Hematopoietic multipotent progenitor cell treated with erythropoietin and hydrocortisone succinate and interleukin-3 and kit ligand, for 15 days (in vitro differentiated cells): ENCODE measurements at regions not wholly inside any gene's neighbourhood (a gene's known extent, or its start where the extent isn't known, plus 50 kb on each side); places are given as distances from the start of the nearest gene placed in this dataset.
"Not testable (repeated sequence)": the region's sequence is repeated elsewhere in the genome, so short reads cannot be mapped to it uniquely, and the experiment has no call there.

Source experiments
- DNase-seq: peaks from one replicate; pipeline ENCODE4 v3.0.0-alpha.2; 2015; ENCODE audit warnings: low spot score

DNA sequence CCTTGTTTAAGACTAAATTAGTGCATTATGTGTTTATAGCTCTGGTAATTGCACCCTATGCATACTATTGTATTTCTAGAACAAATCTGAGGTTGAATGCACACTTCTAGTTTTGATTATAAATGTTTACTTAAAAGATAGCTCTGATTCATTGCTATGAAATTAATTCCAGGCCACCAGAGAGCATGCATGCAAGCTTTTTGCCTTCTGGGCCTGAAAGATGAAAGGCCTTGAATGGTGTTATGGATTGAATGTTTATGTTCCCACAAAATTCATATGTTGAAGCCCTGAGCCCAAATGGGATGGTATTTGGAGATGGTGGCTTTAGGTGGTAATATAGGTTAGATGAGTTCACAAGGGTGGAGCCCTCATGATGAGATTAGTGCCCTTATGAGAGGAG, 695.0 kb upstream of the MAP3K7 start:
- no peak for DNase-seq

DNA sequence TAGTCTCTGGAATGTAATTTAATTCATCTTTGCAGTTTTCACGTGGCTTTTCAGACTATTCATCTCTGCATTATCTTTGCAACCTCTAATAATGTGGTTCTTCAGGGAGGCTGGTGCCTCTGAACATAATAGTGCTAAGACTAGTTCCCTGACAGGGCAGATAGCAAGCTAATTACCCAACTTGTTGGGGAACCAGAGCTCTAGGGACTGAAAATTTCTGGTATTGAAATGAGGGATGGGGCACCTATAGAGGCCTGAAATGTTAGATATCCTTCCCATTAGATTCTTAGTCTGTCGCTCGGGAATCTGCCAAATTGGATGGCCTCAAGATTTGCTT, 693.6 kb upstream of the MAP3K7 start:
- DNase-seq = no peak

DNA sequence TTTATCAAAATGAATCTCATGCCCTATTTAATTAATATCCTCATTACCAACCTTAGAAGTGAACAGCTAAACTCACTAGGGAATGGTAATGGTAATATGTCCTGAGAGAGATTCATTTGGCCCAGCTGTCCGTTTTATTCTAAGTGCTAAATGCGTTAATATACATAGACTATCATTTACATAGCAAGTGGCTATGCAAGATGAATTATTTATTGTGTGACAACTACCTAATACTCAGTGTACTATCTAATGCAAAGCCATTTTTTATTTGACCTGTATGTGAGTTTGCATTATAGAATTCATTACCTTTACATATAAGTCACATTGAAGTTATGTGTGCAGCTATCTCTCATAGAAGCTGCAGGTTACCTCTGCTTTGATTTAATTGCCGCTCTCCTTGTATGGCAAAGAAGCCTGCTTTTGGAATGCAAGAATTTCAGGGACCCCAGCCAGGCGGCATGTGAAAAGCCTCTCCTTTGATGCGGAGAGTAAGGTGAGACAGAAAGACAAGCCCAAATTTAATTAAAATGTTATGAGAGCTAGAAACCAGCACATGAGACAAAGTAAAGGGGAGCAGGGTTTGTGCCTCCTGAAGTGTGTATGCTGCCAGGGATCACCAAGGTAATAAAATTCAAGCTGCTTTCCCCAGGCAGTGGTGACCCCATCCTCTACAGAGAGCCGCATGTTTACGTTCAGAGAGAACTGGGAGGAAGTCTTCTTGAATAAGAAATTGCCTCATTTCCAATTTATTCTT, 693.0 kb upstream of the MAP3K7 start:
- no peak for DNase-seq

DNA sequence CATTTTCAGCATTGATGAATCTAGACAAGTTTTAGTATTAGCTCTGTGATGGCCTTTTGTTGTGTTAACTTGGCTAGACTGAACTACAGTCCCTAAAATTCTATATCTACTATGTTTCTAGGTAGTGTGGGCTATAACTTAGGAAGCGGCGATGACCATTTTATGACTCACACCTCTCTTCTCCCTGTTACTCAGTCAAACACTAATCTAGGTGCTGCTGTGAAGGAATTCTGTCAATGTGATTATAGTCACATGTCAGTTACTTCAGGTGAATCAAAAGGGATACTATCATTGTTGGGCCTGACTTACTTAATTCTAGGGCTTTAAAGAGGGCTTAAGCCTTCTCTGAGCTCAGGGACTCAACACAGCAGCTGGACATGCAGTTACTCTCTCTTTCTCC, 691.5 kb upstream of the MAP3K7 start:
- DNase-seq = no peak

DNA sequence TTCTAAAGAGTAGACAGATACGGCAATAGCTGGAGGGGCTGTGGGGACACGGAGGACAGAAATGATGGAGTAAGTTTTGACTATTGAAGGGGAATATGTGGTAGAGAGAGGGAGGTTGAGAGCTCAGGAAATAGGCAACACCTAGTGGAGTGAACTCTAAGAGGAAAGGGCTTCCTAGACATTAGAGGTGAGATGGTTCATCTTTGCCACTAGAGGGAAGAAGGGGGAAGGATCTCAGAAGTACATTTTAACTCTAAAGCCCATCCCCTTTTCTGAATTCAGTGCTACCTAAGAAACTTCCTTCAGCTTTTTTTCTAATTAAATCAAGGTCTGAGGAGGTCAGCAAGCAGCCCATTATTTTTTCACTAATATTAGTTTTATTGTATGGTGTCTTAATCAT, 689.4 kb upstream of the MAP3K7 start:
- no peak for DNase-seq

DNA sequence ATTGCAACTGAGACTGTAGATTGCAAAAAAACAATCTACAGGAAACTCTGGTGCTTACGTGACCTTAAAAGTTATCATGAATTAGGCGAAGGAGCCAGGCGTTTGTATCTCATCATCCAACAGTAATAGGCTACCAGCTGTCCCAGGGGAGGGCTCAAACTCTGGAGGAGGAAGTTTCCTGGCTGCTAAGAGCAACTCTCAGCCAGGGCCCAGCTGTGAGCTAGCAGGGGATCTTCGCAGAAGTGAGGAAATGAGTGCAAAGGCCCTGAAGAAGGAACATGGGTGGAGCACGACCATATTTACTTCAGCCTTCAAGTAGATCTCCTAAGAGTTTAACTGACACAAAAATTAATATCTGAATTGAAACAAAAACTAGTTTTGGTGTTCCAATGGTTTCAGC, 686.9 kb upstream of the MAP3K7 start:
- no peak for DNase-seq

DNA sequence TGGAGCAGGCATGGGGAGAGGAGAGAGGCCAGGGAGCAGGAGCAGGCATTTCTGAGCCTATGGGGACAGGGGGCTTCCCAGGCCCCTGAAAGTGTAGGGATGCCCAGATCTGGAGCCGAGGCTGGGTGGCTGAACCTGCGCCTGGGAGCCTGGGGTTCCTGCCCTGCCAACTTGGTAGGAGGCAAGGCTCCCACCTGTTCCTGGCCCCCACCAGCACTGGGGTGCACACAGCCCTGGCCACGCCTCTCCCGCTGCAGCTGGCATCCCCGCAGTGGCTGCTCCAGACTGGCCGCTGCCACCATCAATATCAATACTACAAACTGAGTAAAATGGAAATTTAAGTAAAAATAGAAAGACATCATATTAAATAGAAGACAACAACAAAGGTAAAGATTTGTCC, 684.9 kb upstream of the MAP3K7 start:
- DNase-seq = no peak

DNA sequence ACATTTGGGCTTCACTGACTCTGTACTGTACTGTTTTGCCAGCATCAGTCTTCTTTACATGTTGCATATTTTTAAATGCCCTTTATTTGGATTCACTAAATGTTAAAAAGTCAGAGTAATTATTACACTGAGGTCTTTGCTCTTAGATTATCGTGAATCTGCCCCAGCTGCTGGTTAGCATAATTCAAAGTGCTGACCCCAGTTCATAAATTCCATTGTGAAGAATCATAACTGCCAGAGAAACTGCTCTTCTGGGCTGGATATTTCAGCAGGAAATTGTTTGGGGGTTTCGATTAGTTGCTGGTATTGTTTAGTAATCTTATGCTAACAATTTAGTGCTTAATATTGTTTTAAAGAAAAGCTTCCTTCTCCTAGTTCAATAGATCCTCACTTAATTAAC, 682.1 kb upstream of the MAP3K7 start:
- DNase-seq = no peak

DNA sequence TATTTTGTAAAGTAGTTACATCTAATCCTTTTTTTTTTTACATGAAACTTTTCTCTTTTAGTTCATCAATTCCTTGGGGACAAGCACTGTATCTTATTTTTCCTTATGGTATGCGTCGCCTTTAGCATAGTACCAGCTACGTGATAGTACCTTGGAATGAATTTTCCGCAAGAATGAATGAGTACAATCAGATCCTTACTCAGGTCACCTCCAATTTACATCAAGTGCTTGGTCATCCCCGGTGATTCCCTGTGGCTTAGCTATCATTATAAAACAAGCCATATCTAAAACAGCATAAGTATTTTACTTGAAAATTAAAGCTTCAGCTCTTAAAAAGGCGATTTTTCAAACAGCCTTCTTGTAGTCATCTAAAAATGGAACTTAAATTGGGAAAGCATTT, 680.4 kb upstream of the MAP3K7 start:
- no peak for DNase-seq

DNA sequence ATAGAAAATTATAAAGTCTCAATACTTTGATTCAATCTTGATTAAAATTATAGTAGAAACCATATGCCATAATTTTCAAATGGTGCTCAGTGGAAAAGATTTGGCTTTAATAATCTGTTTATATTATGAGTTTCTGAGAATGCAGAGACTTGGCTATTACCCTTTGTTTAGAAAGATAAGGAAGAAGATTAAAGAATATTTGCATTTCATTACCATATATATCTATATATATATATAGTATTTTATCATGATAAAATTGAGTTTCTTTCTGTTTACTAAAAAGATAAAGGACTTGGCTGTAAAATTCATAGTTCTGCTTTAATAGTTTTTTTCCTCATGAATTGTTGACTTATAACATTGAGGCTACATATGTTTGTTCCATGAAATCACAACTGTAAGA, 679.3 kb upstream of the MAP3K7 start:
- no peak for DNase-seq

DNA sequence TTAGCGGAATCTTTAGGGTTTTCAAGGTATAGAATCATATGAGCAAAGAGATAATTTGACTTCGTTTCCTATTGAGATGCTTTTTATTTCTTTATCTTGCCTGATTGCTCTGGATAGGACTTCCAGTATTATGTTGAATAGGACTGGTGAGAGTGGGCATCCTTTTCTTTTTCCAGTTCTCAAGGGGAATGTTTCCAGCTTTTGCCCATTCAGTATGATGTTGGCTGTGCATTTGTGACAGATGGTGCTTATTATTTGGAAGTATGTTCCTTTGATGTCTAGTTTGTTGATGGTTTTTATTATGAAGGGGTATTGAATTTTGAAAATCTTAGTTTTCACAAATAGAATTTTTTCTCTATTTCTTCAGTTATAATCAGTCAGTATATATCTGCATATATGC, 656.6 kb upstream of the MAP3K7 start:
- no peak for DNase-seq

DNA sequence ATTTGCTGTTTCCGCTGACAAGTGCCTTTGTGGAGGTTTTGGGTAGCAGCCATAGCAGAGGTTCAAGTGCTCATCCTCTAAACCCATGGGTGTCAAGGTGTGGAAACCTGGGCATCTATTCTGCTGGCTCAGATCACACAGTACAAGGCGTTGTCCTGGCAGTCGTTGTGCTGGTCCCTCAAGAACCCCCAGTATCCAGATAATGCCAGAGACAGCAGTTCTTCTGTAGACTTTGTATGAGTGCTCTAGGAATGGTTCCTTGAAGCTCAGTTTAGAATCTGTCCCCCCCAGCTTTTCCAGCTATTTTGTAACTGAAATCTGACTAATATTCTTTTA, 655.7 kb upstream of the MAP3K7 start:
- DNase-seq = no peak

DNA sequence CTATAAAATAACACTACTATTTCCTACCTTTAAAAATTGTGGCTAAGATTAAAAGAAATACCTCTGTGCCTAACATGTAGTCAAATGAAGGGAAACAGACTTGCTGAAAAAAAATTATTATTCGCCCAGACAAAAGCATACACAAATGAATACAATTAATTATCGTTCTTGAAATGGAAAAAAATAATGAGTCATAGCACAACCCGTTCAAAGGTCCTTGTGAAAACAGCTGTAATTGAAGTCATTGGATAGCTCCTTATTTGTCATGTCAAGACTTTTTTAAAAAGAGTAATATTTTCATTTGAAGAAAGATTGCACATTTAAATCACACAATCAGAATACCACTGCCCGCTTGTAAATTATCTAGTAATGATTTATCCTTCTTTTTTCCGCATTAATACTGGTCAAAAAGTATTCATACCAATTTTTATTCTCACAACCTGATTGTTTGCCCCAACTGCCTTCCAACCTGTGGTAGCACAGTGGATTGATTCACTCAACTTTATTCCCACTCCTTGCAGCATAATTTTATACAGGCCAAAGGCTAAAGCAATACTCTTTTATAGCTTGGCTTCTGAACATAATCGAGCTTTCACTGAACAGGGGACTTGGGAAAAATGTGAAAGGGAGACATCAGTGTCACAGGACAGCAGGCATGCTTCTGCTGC, 655.2 kb upstream of the MAP3K7 start:
- DNase-seq = no peak

DNA sequence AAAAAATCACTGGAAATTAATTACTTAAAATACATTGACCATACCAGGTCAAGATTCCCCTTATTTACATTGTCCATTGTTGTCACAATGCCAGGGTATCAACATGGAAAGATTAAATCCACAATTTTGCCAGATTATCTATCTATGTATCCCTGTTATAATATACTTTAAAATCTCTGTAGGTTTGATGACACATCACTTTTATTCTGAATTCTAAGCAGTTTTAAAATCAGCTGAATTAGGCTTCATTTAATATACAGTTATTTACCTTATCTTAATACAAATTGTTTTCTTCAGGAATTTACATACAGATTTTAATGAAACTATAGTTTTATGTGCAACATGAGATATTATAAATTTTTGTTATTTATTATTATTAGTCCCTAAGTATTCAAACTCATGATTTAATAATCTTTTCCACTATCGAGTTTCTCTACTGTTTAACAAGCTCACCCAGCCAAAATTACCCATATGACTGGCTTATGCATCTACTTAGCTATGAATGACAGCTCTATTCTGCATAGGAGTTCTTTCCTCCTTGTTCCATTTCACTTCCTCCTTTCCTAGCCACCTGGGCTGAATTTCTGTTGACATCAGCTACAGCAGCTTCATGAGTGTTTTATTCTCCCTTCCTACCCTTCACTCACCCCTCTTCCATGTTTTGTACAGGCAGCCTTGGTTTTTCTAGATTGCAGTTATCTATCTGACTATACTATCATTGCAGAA, 654.2 kb upstream of the MAP3K7 start:
- no peak for DNase-seq

DNA sequence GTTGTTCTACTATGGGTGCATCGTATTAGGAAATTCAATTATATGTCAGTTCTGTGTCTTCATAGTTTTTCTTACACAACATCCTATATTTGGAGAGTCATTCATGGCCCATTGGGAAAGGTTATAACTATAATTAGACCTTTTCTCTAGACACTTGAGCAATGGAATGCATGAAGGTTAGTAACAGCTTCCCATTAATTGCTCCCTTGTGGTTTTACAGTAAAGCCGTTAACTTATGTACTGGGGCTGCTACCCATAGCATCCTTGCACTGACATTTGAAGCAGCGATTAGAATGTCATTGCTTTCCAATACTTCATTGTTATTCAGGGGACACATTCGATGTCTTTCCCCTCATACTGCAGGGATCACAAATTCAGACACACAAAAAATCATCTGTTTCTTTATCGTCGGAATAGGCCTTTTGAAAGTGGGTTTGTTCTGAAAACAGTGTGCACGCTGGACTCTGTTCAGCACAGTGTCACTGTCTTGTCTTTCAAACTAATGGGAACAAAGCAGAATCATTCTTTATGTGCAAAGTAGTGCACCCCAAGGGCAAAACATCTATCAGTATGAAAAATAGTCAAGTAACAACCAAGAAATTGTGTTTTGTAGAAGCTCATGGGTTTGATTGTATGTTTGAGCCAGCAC, 634.3 kb upstream of the MAP3K7 start:
- no peak for DNase-seq

DNA sequence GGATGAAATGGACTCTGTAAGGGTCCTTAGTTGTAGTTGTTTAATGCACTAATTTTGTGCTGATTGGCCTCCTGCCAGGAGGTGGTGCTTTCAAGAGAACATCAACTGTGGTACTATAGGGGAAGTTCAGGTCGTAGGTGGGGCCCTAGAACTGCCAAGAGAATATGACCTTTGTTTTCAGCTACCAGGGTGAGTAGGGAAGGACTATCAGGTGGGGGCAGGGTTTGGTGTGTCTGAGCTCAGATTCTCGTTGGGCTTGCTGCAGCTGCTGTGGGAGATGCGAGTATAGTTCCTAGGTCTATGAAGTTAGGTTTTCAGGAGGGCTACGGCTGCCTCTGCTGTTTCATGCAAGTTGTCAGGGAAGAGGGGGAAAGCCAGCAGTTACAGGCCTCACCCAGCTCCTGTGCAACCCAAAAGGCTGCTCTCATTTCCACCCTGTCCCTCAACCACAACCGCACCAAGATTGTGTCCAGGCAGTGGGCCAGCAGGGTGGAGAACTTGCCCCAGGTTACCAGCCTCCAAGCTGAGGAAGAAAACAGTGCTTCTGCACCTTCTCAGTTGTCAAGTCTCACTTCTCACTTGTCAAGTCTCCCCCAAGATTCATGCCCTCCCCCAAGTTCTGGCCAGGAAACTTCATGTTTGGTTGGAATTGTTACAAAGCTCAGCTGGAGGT, 626.5 kb upstream of the MAP3K7 start:
- no peak for DNase-seq

DNA sequence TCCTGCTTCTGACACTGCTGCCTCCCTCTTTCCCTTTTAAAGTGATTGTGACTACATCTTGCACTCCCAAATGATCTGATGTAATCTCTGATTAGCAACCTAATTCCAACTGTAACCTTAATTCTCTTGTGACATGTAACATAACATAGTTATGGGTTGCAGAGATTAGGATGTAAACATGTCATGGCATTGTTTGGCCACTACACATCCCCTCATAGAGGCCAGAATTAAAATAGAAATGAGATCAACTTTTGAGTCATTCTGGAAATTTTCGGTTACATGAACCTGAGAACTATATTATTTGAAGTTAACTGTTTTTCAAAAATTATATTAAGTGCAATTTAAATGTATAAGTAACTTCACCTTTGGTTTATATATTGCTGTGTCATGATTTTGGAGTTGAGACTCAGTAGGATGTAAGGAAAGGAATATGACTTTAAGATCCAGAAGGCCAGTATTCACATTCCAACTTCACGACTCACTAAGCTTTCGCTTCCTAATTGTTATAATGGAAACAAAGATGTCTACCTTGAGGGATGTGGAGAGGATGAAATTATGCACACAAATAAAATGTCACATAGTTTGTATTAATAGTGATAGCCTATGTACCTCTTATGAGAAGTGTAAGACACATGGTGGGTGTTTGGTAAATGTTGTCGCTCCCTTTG, 611.9 kb upstream of the MAP3K7 start:
- no peak for DNase-seq

DNA sequence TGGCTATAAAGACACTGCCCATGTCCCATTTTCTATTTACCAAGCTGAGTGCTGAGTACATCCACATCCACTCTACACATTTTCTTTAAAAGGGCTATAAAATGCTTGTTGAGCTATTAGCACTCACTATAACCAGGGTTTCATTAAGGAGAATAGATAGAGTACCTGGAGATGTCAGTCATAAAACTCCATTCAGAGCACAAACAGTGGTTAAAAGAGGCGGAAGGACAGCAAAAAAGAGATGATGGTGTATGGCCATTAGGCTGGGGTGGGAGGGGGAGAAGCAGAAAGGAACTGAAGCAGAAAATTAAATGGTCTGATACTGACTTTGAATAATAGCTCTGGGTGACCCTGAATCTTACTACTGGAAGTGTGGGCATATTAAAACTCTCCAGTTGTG, 609.9 kb upstream of the MAP3K7 start:
- no peak for DNase-seq

DNA sequence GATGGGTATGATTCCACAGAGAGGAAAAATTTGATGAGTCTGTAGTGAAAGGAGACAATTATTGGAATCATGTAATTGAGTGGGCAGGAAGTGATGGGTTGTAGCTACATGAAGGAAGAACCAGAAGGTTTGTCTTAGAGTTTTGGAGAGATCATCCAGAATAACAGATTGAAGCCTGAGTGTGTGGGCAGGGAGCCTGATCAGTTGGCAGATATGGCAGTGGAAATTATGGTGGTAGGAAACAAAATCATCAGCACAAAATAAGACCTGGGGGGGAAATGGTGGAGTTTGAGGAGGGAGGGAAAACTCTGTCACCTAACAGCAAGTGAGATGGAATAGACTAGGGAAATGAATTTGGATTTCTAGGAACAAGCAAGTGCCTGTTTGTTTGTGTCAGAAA, 606.6 kb upstream of the MAP3K7 start:
- DNase-seq = no peak

DNA sequence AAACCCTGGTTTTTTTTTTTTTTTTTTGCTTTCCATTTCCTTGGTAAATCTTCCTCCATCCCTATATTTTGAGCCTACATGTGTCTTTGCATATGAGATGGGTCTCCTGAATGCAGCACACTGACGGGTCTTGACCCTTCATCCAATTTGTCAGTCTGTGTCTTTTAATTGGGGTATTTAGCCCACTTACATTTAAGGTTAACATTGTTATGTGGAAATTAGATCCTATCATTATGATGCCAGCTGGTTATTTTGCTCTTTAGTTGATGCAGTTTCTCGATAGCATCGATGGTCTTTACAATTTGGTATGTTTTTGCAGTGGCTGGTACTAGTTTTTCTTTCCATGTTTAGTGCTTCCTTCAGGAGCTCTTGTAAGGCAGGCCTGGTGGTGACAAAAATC, 603.2 kb upstream of the MAP3K7 start:
- not testable (repeated sequence) for DNase-seq

DNA sequence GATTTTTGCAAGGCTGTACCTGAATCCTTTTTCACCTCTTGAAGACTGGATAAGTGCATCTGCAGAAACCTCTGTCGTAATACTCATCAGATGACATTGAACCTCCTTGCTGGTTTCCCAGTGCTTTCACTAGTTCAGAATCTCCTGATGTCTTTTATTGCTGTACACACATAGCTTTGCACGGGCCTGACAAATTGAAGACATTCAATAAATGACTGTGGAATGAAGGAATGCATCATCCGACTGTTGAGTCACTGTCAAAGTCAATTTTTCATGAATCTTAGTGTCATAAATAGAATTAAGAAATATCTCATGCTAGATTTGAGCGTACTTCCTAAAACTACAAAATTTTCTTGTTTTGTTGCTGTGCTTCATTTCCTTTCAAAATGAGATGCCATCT, 598.2 kb upstream of the MAP3K7 start:
- DNase-seq = no peak

DNA sequence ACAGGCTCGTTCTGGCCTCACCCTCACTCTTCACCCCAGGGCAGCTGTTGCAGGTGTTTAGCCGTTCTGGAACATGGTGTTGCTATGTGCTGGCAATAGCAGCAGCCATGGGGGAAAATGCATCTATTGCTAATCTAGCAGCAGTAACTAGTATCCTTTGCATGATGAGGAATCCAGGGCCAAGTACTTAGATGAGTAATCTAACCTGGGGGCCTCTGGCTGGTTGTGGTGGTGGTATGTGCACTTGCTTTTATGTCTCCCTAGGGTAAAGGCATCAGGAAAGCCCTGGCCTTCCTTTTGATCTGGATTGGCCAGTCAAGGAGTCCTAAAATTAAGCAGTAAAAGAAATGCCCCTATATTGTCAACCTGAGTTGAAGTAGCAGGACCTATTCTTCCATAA, 594.5 kb upstream of the MAP3K7 start:
- no peak for DNase-seq
